ENCODE measurements at regions not wholly inside any gene's neighbourhood (a gene's known extent, or its start where the extent isn't known, plus 50 kb on each side); places are given as distances from the start of the nearest gene placed in this dataset.

- no peak for DNase-seq (ENCODE audit: extremely low read depth in 1 of 2, low read depth in 1 of 2)
These were observed 931.6 kb downstream of the EFNA5 start for GRCh38 chr5:106739127-106739526.

- DNase-seq (ENCODE audit: extremely low read depth in 1 of 2, low read depth in 1 of 2), result no peak
These were observed 933.6 kb downstream of the EFNA5 start for GRCh38 chr5:106737111-106737510.

- no peak for DNase-seq (ENCODE audit: extremely low read depth in 1 of 2, low read depth in 1 of 2)
These were observed 938.1 kb downstream of the EFNA5 start for GRCh38 chr5:106732624-106733023.

- DNase-seq (ENCODE audit: extremely low read depth in 1 of 2, low read depth in 1 of 2), result no peak
These were observed 939.8 kb downstream of the EFNA5 start for GRCh38 chr5:106730912-106731311.

GRCh38 chr5:106730506-106730905 lies 940.2 kb downstream of the EFNA5 start:
- no peak for DNase-seq (ENCODE audit: extremely low read depth in 1 of 2, low read depth in 1 of 2)

- DNase-seq (ENCODE audit: extremely low read depth in 1 of 2, low read depth in 1 of 2), result no peak
These were observed 942.5 kb downstream of the EFNA5 start for GRCh38 chr5:106728208-106728607.

GRCh38 chr5:106727071-106727470 lies 943.7 kb downstream of the EFNA5 start:
- DNase-seq (ENCODE audit: extremely low read depth in 1 of 2, low read depth in 1 of 2), result no peak

GRCh38 chr5:106720367-106720766 lies 950.4 kb downstream of the EFNA5 start:
- no peak for DNase-seq (ENCODE audit: extremely low read depth in 1 of 2, low read depth in 1 of 2)

GRCh38 chr5:106699796-106700195 lies 970.9 kb downstream of the EFNA5 start:
- DNase-seq (ENCODE audit: extremely low read depth in 1 of 2, low read depth in 1 of 2), result no peak

- no peak for DNase-seq (ENCODE audit: extremely low read depth in 1 of 2, low read depth in 1 of 2)
These were observed 971.5 kb downstream of the EFNA5 start for GRCh38 chr5:106699198-106699597.

- DNase-seq (ENCODE audit: extremely low read depth in 1 of 2, low read depth in 1 of 2), result no peak
These were observed 972.6 kb downstream of the EFNA5 start for GRCh38 chr5:106698169-106698568.

GRCh38 chr5:106691701-106692100 lies 979.0 kb downstream of the EFNA5 start:
- DNase-seq (ENCODE audit: extremely low read depth in 1 of 2, low read depth in 1 of 2), result no peak

- no peak for DNase-seq (ENCODE audit: extremely low read depth in 1 of 2, low read depth in 1 of 2)
These were observed 980.2 kb downstream of the EFNA5 start for GRCh38 chr5:106690585-106690984.

- DNase-seq (ENCODE audit: extremely low read depth in 1 of 2, low read depth in 1 of 2), result no peak
These were observed 990.4 kb downstream of the EFNA5 start for GRCh38 chr5:106680330-106680729.

- no peak for DNase-seq (ENCODE audit: extremely low read depth in 1 of 2, low read depth in 1 of 2)
These were observed 993.7 kb downstream of the EFNA5 start for GRCh38 chr5:106677057-106677456.

GRCh38 chr5:106675687-106676086 lies 995.0 kb downstream of the EFNA5 start:
- no peak for DNase-seq (ENCODE audit: extremely low read depth in 1 of 2, low read depth in 1 of 2)

GRCh38 chr5:106673941-106674340 lies 996.8 kb downstream of the EFNA5 start:
- no peak for DNase-seq (ENCODE audit: extremely low read depth in 1 of 2, low read depth in 1 of 2)

- no peak for DNase-seq (ENCODE audit: extremely low read depth in 1 of 2, low read depth in 1 of 2)
These were observed 1008.9 kb downstream of the EFNA5 start for GRCh38 chr5:106661866-106662265.

- no peak for DNase-seq (ENCODE audit: extremely low read depth in 1 of 2, low read depth in 1 of 2)
These were observed 1010.1 kb downstream of the EFNA5 start for GRCh38 chr5:106660681-106661080.

- DNase-seq (ENCODE audit: extremely low read depth in 1 of 2, low read depth in 1 of 2), result no peak
These were observed 1012.6 kb downstream of the EFNA5 start for GRCh38 chr5:106658150-106658549.

- DNase-seq (ENCODE audit: extremely low read depth in 1 of 2, low read depth in 1 of 2), result no peak
These were observed 1013.9 kb downstream of the EFNA5 start for GRCh38 chr5:106656821-106657220.

- no peak for DNase-seq (ENCODE audit: extremely low read depth in 1 of 2, low read depth in 1 of 2)
These were observed 1021.7 kb downstream of the EFNA5 start for GRCh38 chr5:106649031-106649430.

- no peak for DNase-seq (ENCODE audit: extremely low read depth in 1 of 2, low read depth in 1 of 2)
These were observed 1022.3 kb downstream of the EFNA5 start for GRCh38 chr5:106648401-106648800.

- no peak for DNase-seq (ENCODE audit: extremely low read depth in 1 of 2, low read depth in 1 of 2)
These were observed 1024.6 kb downstream of the EFNA5 start for GRCh38 chr5:106646106-106646505.
